ENCODE measurements at regions not wholly inside any gene's neighbourhood (a gene's known extent, or its start where the extent isn't known, plus 50 kb on each side); places are given as distances from the start of the nearest gene placed in this dataset.

- Mint-ChIP-seq H3K36me3 (ENCODE audit: low read depth) (no peaks in the 10 kb centered on the region), H3K27ac (no peak overlapping the region), H3K27me3 (ENCODE audit: low read depth) (no peaks in the 10 kb centered on the region), H3K9me3 (no peaks in the 10 kb centered on the region), H3K4me3 (no peak overlapping the region), H3K4me1 (ENCODE audit: low read depth) (no peaks in the 10 kb centered on the region)
- CTCF ChIA-PET = no interaction called here
- DNase-seq = no peak
- intact Hi-C loops (cut with micrococcal nuclease) = no loop called here
These were observed 50.0 kb upstream of the TSC22D2 start for GRCh38 chr3:150357923-150358607.

GRCh38 chr3:150357140-150357539 is 51.0 kb upstream of the TSC22D2 start:
- CTCF ChIA-PET = no interaction called here
- no peaks in the 10 kb centered on the region for H3K27me3 Mint-ChIP-seq (ENCODE audit: low read depth)
- no peak for DNase-seq
- intact Hi-C loops (cut with micrococcal nuclease) = no loop called here
- no peaks in the 10 kb centered on the region for H3K36me3 Mint-ChIP-seq (ENCODE audit: low read depth)
- no peak overlapping the region for H3K27ac Mint-ChIP-seq
- no peaks in the 10 kb centered on the region for H3K9me3 Mint-ChIP-seq
- H3K4me3 Mint-ChIP-seq = no peak overlapping the region
- no peaks in the 10 kb centered on the region for H3K4me1 Mint-ChIP-seq (ENCODE audit: low read depth)

- H3K9me3 Mint-ChIP-seq = no peaks in the 10 kb centered on the region
- no peak for DNase-seq
- H3K27ac Mint-ChIP-seq = no peak overlapping the region
- no peaks in the 10 kb centered on the region for H3K27me3 Mint-ChIP-seq (ENCODE audit: low read depth)
- CTCF ChIA-PET = no interaction called here
- intact Hi-C loops (cut with micrococcal nuclease) = no loop called here
- no peaks in the 10 kb centered on the region for H3K4me1 Mint-ChIP-seq (ENCODE audit: low read depth)
- no peak overlapping the region for H3K4me3 Mint-ChIP-seq
- H3K36me3 Mint-ChIP-seq (ENCODE audit: low read depth) = no peaks in the 10 kb centered on the region
These were observed 52.5 kb upstream of the TSC22D2 start for GRCh38 chr3:150355574-150355973.

GRCh38 chr3:150352931-150353330 is 55.2 kb upstream of the TSC22D2 start:
- CTCF ChIA-PET = interaction anchor here (0.5 kb wide), 1 partner anchor 1383 kb away, joined by 4 read pairs; no protein-coding TSS in a partner anchor
- H3K27me3 Mint-ChIP-seq (ENCODE audit: low read depth) = no peaks in the 10 kb centered on the region
- no peak for DNase-seq
- peaks cover 3% of the 10 kb centered on the region for H3K4me1 Mint-ChIP-seq (ENCODE audit: low read depth)
- no peak overlapping the region for H3K4me3 Mint-ChIP-seq
- intact Hi-C loops (cut with micrococcal nuclease) = no loop called here
- no peak overlapping the region for H3K27ac Mint-ChIP-seq
- H3K36me3 Mint-ChIP-seq (ENCODE audit: low read depth) = no peaks in the 10 kb centered on the region
- H3K9me3 Mint-ChIP-seq = no peaks in the 10 kb centered on the region

- DNase-seq = no peak
- CTCF ChIA-PET = interaction anchor here (0.7 kb wide), 1 partner anchor 92 kb away, joined by 3 read pairs; no protein-coding TSS in a partner anchor
- H3K4me3 Mint-ChIP-seq = no peak overlapping the region
- H3K4me1 Mint-ChIP-seq (ENCODE audit: low read depth) = peaks cover 3% of the 10 kb centered on the region
- H3K27me3 Mint-ChIP-seq (ENCODE audit: low read depth) = no peaks in the 10 kb centered on the region
- H3K27ac Mint-ChIP-seq = no peak overlapping the region
- intact Hi-C loops (cut with micrococcal nuclease) = no loop called here
- H3K9me3 Mint-ChIP-seq = no peaks in the 10 kb centered on the region
- no peaks in the 10 kb centered on the region for H3K36me3 Mint-ChIP-seq (ENCODE audit: low read depth)
These were observed 56.7 kb upstream of the TSC22D2 start for GRCh38 chr3:150351398-150351797.

GRCh38 chr3:150349314-150350097 is 58.6 kb upstream of the TSC22D2 start:
- CTCF ChIA-PET = interaction anchor here (1.0 kb wide), 1 partner anchor 146 kb away, joined by 3 read pairs; no protein-coding TSS in a partner anchor
- intact Hi-C loops (cut with micrococcal nuclease) = no loop called here
- DNase-seq = no peak
- Mint-ChIP-seq H3K4me3 (no peak overlapping the region), H3K27me3 (ENCODE audit: low read depth) (peaks cover 4% of the 10 kb centered on the region), H3K27ac (no peak overlapping the region), H3K9me3 (no peaks in the 10 kb centered on the region), H3K36me3 (ENCODE audit: low read depth) (no peaks in the 10 kb centered on the region), H3K4me1 (ENCODE audit: low read depth) (peaks cover 3% of the 10 kb centered on the region)

GRCh38 chr3:150348500-150348899 is 59.6 kb upstream of the TSC22D2 start:
- H3K4me3 Mint-ChIP-seq = no peak overlapping the region
- intact Hi-C loops (cut with micrococcal nuclease) = no loop called here
- CTCF ChIA-PET = interaction anchor here (0.7 to 1.0 kb wide), 2 partner anchors 54 to 147 kb away, joined by 3 read pairs; no protein-coding TSS in a partner anchor
- H3K9me3 Mint-ChIP-seq = no peaks in the 10 kb centered on the region
- peaks cover 3% of the 10 kb centered on the region for H3K4me1 Mint-ChIP-seq (ENCODE audit: low read depth)
- DNase-seq = peak; percentile 28
- no peak overlapping the region for H3K27ac Mint-ChIP-seq
- peaks cover 6% of the 10 kb centered on the region for H3K27me3 Mint-ChIP-seq (ENCODE audit: low read depth)
- no peaks in the 10 kb centered on the region for H3K36me3 Mint-ChIP-seq (ENCODE audit: low read depth)

GRCh38 chr3:150346981-150347863 is 60.9 kb upstream of the TSC22D2 start:
- intact Hi-C loops (cut with micrococcal nuclease) = no loop called here
- H3K4me3 Mint-ChIP-seq = no peak overlapping the region
- peaks cover 3% of the 10 kb centered on the region for H3K4me1 Mint-ChIP-seq (ENCODE audit: low read depth)
- no peak for DNase-seq
- H3K9me3 Mint-ChIP-seq = no peaks in the 10 kb centered on the region
- peaks cover 6% of the 10 kb centered on the region for H3K27me3 Mint-ChIP-seq (ENCODE audit: low read depth)
- CTCF ChIA-PET = no interaction called here
- no peak overlapping the region for H3K27ac Mint-ChIP-seq
- no peaks in the 10 kb centered on the region for H3K36me3 Mint-ChIP-seq (ENCODE audit: low read depth)

GRCh38 chr3:150346266-150346665 is 61.8 kb upstream of the TSC22D2 start:
- peaks cover 3% of the 10 kb centered on the region for H3K4me1 Mint-ChIP-seq (ENCODE audit: low read depth)
- no peak overlapping the region for H3K27ac Mint-ChIP-seq
- no peak overlapping the region for H3K4me3 Mint-ChIP-seq
- no peaks in the 10 kb centered on the region for H3K36me3 Mint-ChIP-seq (ENCODE audit: low read depth)
- H3K27me3 Mint-ChIP-seq (ENCODE audit: low read depth) = peaks cover 6% of the 10 kb centered on the region
- DNase-seq = no peak
- intact Hi-C loops (cut with micrococcal nuclease) = no loop called here
- CTCF ChIA-PET = interaction anchor here (0.6 kb wide), 1 partner anchor 46 kb away, joined by 4 read pairs; no protein-coding TSS in a partner anchor
- no peaks in the 10 kb centered on the region for H3K9me3 Mint-ChIP-seq

- Mint-ChIP-seq H3K27ac (no peak overlapping the region), H3K4me3 (no peak overlapping the region), H3K36me3 (ENCODE audit: low read depth) (no peaks in the 10 kb centered on the region), H3K4me1 (ENCODE audit: low read depth) (peaks cover 3% of the 10 kb centered on the region), H3K27me3 (ENCODE audit: low read depth) (peaks cover 6% of the 10 kb centered on the region), H3K9me3 (no peaks in the 10 kb centered on the region)
- intact Hi-C loops (cut with micrococcal nuclease) = no loop called here
- CTCF ChIA-PET = interaction anchor here (1.1 kb wide), 1 partner anchor 151 kb away, joined by 3 read pairs; no protein-coding TSS in a partner anchor
- DNase-seq = no peak
These were observed 63.0 kb upstream of the TSC22D2 start for GRCh38 chr3:150345021-150345538.

GRCh38 chr3:150344079-150344759 is 63.9 kb upstream of the TSC22D2 start:
- DNase-seq = no peak
- peaks cover 6% of the 10 kb centered on the region for H3K27me3 Mint-ChIP-seq (ENCODE audit: low read depth)
- H3K27ac Mint-ChIP-seq = no peak overlapping the region
- H3K36me3 Mint-ChIP-seq (ENCODE audit: low read depth) = no peaks in the 10 kb centered on the region
- no peaks in the 10 kb centered on the region for H3K9me3 Mint-ChIP-seq
- CTCF ChIA-PET = no interaction called here
- no peak overlapping the region for H3K4me3 Mint-ChIP-seq
- intact Hi-C loops (cut with micrococcal nuclease) = no loop called here
- peaks cover 3% of the 10 kb centered on the region for H3K4me1 Mint-ChIP-seq (ENCODE audit: low read depth)

Data from activated naive CD4-positive, alpha-beta T cell treated with anti-CD3 and anti-CD28 coated beads for 36 hours (primary cell).